WTC11 (cell line): ENCODE measurements at regions not wholly inside any gene's neighbourhood (a gene's known extent, or its start where the extent isn't known, plus 50 kb on each side); places are given as distances from the start of the nearest gene placed in this dataset.

Experiments used
- HMGA2 ChIP-seq: fragments of 250-450 bp; sonication (Bioruptor Pico); IDR thresholded peaks from 2 replicates; pipeline ENCODE4 v1.4.0; 2021; ENCODE audit warnings: mild to moderate bottlenecking, moderate library complexity
- SOX15 ChIP-seq: fragments of 250-450 bp; sonication (Bioruptor Pico); IDR thresholded peaks from 2 replicates; pipeline ENCODE4 v1.9.0; 2021; ENCODE audit warnings: mild to moderate bottlenecking
- SP1 ChIP-seq: sonication (generic); formaldehyde crosslinking; conservative IDR thresholded peaks from 2 replicates; pipeline ENCODE4 v1.8.1; 2022; ENCODE audit warnings: missing genetic modification reagents
- TF ChIP-seq, protein P1 (sequence below): fragments of 200-600 bp; IDR thresholded peaks from 2 replicates; pipeline ENCODE4 v1.8.0; 2022; ENCODE audit warnings: antibody characterized with exemption
- TF ChIP-seq, protein P2 (sequence below): sonication (generic); formaldehyde crosslinking; conservative IDR thresholded peaks from 2 replicates; pipeline ENCODE4 v1.8.1; 2022; ENCODE audit warnings: mild to moderate bottlenecking, missing genetic modification reagents

DNA sequence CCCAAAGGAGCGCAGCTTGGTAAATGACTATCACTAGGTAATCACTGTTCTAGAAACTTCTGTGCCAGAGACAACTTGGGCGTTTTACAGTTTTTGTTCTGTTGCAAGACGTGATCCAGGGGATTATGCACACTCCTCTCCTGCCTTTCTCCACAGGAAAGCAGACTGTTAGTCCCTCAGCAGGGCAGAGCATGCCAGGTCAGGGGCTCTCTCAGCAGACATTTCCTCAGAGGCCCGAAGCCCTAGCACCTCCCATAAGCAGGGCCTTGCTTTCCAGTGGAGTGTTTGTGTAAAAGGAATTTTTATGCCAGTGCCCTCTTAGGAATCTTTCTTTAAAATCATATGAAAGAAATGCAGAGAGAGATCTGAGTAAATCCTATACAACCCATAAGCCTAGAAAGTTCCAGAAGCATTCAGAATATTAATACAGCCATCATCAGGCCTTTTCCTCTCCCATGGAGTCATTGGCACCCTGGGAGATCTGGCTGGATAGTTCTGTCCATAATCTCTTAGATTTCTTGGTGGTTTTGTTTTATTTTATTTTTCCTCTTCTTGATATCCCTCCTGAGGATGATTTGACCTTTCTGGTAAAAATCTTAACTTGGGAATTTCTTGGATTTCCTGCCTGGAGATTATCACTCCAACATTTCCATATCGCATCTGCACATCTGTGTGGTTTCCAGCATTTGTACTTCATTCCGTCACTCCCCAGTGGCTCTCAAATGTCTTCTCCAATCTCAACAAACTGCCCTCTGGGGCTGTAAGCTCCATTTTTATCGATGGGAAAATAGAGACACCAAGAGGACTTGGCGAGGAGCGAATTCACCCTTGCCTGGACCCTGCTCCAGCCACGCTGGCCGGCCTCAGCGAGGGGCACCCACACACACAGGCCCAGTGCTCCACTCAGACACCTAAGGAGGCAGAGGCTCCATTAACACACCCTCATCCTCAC lies 116.1 kb downstream of the PSMG1 start:
- TF ChIP-seq, protein P1, sequence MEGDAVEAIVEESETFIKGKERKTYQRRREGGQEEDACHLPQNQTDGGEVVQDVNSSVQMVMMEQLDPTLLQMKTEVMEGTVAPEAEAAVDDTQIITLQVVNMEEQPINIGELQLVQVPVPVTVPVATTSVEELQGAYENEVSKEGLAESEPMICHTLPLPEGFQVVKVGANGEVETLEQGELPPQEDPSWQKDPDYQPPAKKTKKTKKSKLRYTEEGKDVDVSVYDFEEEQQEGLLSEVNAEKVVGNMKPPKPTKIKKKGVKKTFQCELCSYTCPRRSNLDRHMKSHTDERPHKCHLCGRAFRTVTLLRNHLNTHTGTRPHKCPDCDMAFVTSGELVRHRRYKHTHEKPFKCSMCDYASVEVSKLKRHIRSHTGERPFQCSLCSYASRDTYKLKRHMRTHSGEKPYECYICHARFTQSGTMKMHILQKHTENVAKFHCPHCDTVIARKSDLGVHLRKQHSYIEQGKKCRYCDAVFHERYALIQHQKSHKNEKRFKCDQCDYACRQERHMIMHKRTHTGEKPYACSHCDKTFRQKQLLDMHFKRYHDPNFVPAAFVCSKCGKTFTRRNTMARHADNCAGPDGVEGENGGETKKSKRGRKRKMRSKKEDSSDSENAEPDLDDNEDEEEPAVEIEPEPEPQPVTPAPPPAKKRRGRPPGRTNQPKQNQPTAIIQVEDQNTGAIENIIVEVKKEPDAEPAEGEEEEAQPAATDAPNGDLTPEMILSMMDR, result no peak
- TF ChIP-seq HMGA2, result no peak
- TF ChIP-seq SOX15 (CRISPR knock-in tag), result no peak
- TF ChIP-seq, protein P2, sequence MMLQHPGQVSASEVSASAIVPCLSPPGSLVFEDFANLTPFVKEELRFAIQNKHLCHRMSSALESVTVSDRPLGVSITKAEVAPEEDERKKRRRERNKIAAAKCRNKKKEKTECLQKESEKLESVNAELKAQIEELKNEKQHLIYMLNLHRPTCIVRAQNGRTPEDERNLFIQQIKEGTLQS (CRISPR knock-in tag), result no peak
- no peak for TF ChIP-seq SP1 (CRISPR knock-in tag)
